ENCODE measurements at regions not wholly inside any gene's neighbourhood (a gene's known extent, or its start where the extent isn't known, plus 50 kb on each side); places are given as distances from the start of the nearest gene placed in this dataset.

GRCh38 chr15:96126859-96127258, 203.6 kb upstream of the NR2F2 start:
- ChIA-PET POLR2A (ENCODE audit: partially characterized antibody) (no interaction called here), CTCF (ENCODE audit: partially characterized antibody) (interaction anchor here (0.6 to 2.0 kb wide), 6 partner anchors 9 to 413 kb away, joined by 3 to 5 read pairs (median 4); no protein-coding TSS in a partner anchor)
- Histone ChIP-seq H4K20me1 (replicated peaks in 1 of 2; ENCODE audit: control insufficient read depth in 1 of 2, insufficient read depth in 2 of 2, low read length in 2 of 2) (no peaks in the 10 kb centered on the region), H3K36me3 (ENCODE audit: control insufficient read depth in 2 of 4, insufficient read depth in 4 of 4, low read length in 3 of 4) (no peaks in the 10 kb centered on the region), H4K91ac (replicated peaks; ENCODE audit: insufficient read length, low read length) (no peak overlapping the region), H2BK5ac (ENCODE audit: low read depth, low read length) (no peak overlapping the region), H2AK5ac (ENCODE audit: low read depth, low read length) (no peak overlapping the region), H3K4ac (replicated peaks; ENCODE audit: insufficient read length, low read depth, low read length) (no peak overlapping the region), H2BK20ac (ENCODE audit: low read length) (no peak overlapping the region), H3K27me3 (replicated peaks in 1 of 4; ENCODE audit: control insufficient read depth in 3 of 4, extremely low read depth in 1 of 4, insufficient read depth in 3 of 4, low read length in 3 of 4) (no peaks in the 10 kb centered on the region), H4K5ac (ENCODE audit: insufficient read length, low read depth, low read length) (no peak overlapping the region), H3K4me3 (ENCODE audit: extremely low read depth in 1 of 4, insufficient read depth in 2 of 4, low read depth in 3 of 4, low read length in 4 of 4) (no peak overlapping the region), H2BK120ac (replicated peaks; ENCODE audit: low read depth, low read length) (no peak overlapping the region), H3K18ac (ENCODE audit: extremely low read depth, low read length) (no peak overlapping the region), H2AFZ (ENCODE audit: low read length) (no peak overlapping the region), H3K23ac (ENCODE audit: insufficient read length) (no peak overlapping the region), H4K8ac (ENCODE audit: extremely low read depth, insufficient read depth, low read length) (no peak overlapping the region), H3K9ac (replicated peaks in 1 of 4; ENCODE audit: extremely low read depth in 1 of 4, low read depth in 3 of 4, low read length in 3 of 4) (no peak overlapping the region), H3K56ac (replicated peaks; ENCODE audit: insufficient read length, low read depth, low read length) (no peak overlapping the region), H3K4me1 (replicated peaks in 1 of 4; ENCODE audit: control insufficient read depth in 3 of 4, insufficient read depth in 4 of 4, low read length in 3 of 4) (no peaks in the 10 kb centered on the region), H3K4me2 (ENCODE audit: insufficient read depth in 1 of 2, low read depth in 2 of 2, low read length in 2 of 2) (no peak overlapping the region), H2BK15ac (ENCODE audit: low read length) (no peak overlapping the region), H3K27ac (ENCODE audit: low read depth, low read length) (no peak overlapping the region), H3K79me2 (ENCODE audit: control insufficient read depth in 1 of 2, insufficient read depth in 2 of 2, low read length in 2 of 2) (no peaks in the 10 kb centered on the region), H3K9me3 (ENCODE audit: insufficient read depth in 2 of 2, low read depth in 1 of 2, low read length in 1 of 2) (no peaks in the 10 kb centered on the region), H2BK12ac (ENCODE audit: low read depth, low read length) (no peak overlapping the region), H3K23me2 (ENCODE audit: low read depth, low read length) (no peaks in the 10 kb centered on the region), H3K79me1 (ENCODE audit: low read depth, low read length) (no peaks in the 10 kb centered on the region), H3K14ac (ENCODE audit: insufficient read length) (no peak overlapping the region)
- TF ChIP-seq HDAC6 (IDR thresholded peaks at IDR 0.05; ENCODE audit: low read depth, low read length) (no peak), CTCF (IDR thresholded peaks at IDR 0.05; ENCODE audit: control extremely low read depth in 1 of 3, insufficient read depth in 1 of 3, low read depth in 1 of 3, low read length in 3 of 3) (peak; percentile 33 to 56 (median 46)), RAD21 (IDR thresholded peaks at IDR 0.05 in 1 of 2, conservative IDR thresholded peaks at IDR 0.05 in 1 of 2; ENCODE audit: low read depth in 2 of 2, low read length in 2 of 2) (peak; percentile 48 to 58), PHF8 (conservative IDR thresholded peaks at IDR 0.05; ENCODE audit: low read depth, low read length) (no peak), KDM4A (IDR thresholded peaks at IDR 0.05; ENCODE audit: low read depth, low read length, severe bottlenecking) (no peak)
- WGBS, 2 experiments (ENCODE audit: extremely low coverage in 1 of 2, insufficient coverage in 1 of 2, insufficient read length in 1 of 2, insufficient replicate concordance in 2 of 2, low coverage in 1 of 2, low lambda C conversion rate in 2 of 2, missing lambda C conversion rate in 1 of 2), result 100% methylated on average over 5 of the region's 5 CpGs; no CpG with 5 or more reads in 1 of the 2 experiments
- no peak for DNase-seq (ENCODE audit: low read depth in 1 of 2, low spot score in 2 of 2)
- no peak for FAIRE-seq

Measured in H1 (cell line).